ENCODE measurements at regions not wholly inside any gene's neighbourhood (a gene's known extent, or its start where the extent isn't known, plus 50 kb on each side); places are given as distances from the start of the nearest gene placed in this dataset.

DNA sequence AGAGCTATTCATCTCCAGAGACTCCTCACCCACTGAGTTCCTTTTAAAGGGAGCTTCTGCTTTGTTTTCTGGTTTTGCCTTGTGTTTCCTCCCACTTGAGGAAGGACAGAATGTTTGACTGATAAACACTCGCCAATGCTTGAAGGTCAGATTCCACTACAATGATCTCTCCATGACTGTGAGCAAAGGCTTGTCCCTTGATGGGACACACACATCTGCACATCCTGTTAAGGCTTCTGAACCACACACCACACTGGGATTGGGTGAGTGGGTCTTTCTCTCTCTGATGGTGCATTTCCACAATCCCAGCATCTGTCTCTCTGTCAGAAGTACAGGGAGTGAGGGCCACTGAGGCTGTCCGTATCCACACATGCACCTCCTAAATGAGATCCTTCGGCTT lies 245.3 kb downstream of the IRS2 start:
- Histone ChIP-seq H3K79me1 (ENCODE audit: insufficient read depth, low read depth, low read length, poor library complexity, severe bottlenecking) (no peaks in the 10 kb centered on the region), H4K91ac (ENCODE audit: insufficient read length, low read depth, low read length) (no peak overlapping the region), H2BK5ac (ENCODE audit: insufficient read length, low read length) (no peak overlapping the region), H2BK15ac (ENCODE audit: low read depth, low read length) (no peak overlapping the region), H4K5ac (ENCODE audit: insufficient read length, low read depth, low read length) (no peak overlapping the region), H3K27me3 (ENCODE audit: insufficient read depth, low read length) (no peaks in the 10 kb centered on the region), H3K56ac (ENCODE audit: insufficient read length, low read depth, low read length) (no peak overlapping the region), H3T11ph (ENCODE audit: low read length) (no peak overlapping the region), H3K9ac (ENCODE audit: extremely low read depth, insufficient read length, low read length) (no peak overlapping the region), H3K79me2 (ENCODE audit: insufficient read depth, low read length) (no peaks in the 10 kb centered on the region), H2BK20ac (ENCODE audit: low read depth, low read length, poor library complexity, severe bottlenecking) (no peak overlapping the region), H2BK120ac (ENCODE audit: low read depth, low read length, poor library complexity, severe bottlenecking) (no peak overlapping the region), H4K8ac (replicated peaks; ENCODE audit: insufficient read length, low read depth, low read length) (no peak overlapping the region), H3K4me1 (ENCODE audit: insufficient read depth, low read length) (no peaks in the 10 kb centered on the region), H3K4ac (ENCODE audit: low read depth, low read length) (no peak overlapping the region), H3K18ac (ENCODE audit: insufficient read length, low read depth, low read length) (no peak overlapping the region), H3K4me2 (ENCODE audit: insufficient read depth, insufficient read length, low read length) (no peak overlapping the region), H3K23ac (ENCODE audit: insufficient read length, low read depth, low read length) (no peak overlapping the region), H3K23me2 (ENCODE audit: insufficient read length, low read depth, low read length, poor library complexity, severe bottlenecking) (no peaks in the 10 kb centered on the region), H2BK12ac (ENCODE audit: insufficient read length, low read depth, low read length) (no peak overlapping the region), H3K14ac (ENCODE audit: insufficient read depth, low read length) (no peak overlapping the region), H2AFZ (ENCODE audit: low read length) (no peak overlapping the region), H3K27ac (ENCODE audit: insufficient read length, low read depth, low read length) (no peak overlapping the region), H4K20me1 (ENCODE audit: control insufficient read depth, insufficient read depth, insufficient read length) (no peaks in the 10 kb centered on the region), H3K9me3 (ENCODE audit: control insufficient read depth, low read depth, low read length) (no peaks in the 10 kb centered on the region), H2AK5ac (ENCODE audit: insufficient read length, low read length) (no peak overlapping the region)
- H3K27ac Mint-ChIP-seq: no peak overlapping the region; a peak in 1 of 7 replicates
- TF ChIP-seq, protein P1, sequence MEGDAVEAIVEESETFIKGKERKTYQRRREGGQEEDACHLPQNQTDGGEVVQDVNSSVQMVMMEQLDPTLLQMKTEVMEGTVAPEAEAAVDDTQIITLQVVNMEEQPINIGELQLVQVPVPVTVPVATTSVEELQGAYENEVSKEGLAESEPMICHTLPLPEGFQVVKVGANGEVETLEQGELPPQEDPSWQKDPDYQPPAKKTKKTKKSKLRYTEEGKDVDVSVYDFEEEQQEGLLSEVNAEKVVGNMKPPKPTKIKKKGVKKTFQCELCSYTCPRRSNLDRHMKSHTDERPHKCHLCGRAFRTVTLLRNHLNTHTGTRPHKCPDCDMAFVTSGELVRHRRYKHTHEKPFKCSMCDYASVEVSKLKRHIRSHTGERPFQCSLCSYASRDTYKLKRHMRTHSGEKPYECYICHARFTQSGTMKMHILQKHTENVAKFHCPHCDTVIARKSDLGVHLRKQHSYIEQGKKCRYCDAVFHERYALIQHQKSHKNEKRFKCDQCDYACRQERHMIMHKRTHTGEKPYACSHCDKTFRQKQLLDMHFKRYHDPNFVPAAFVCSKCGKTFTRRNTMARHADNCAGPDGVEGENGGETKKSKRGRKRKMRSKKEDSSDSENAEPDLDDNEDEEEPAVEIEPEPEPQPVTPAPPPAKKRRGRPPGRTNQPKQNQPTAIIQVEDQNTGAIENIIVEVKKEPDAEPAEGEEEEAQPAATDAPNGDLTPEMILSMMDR (conservative IDR thresholded peaks at IDR 0.05): no peak
- peaks cover 24 to 26% of the 10 kb centered on the region in 2 experiments for H3K4me1 Mint-ChIP-seq
- no peak overlapping the region for H3K4me3 Mint-ChIP-seq
- 0 out of 7 replicates have a peak, but pooled peaks cover 0 to 3% (median 0%) of the 10 kb centered on the region in 3 experiments for H3K36me3 Mint-ChIP-seq (ENCODE audit: insufficient read depth in 1 of 3, low read depth in 3 of 3)
- no peak for DNase-seq
- H3K27me3 Mint-ChIP-seq (ENCODE audit: low read depth): no peaks in the 10 kb centered on the region
- H3K9me3 Mint-ChIP-seq: peaks cover 0 to 2% of the 10 kb centered on the region in 2 experiments; a peak in 1 of 5 replicates
- WGBS (ENCODE audit: extremely low coverage, insufficient read length, low lambda C conversion rate): no CpG with 5 or more reads among the region's 3 CpGs

Measured in H9 (cell line).